AG04449 (cell line): ENCODE measurements at regions not wholly inside any gene's neighbourhood (a gene's known extent, or its start where the extent isn't known, plus 50 kb on each side); places are given as distances from the start of the nearest gene placed in this dataset.

ENCODE experiments used
- CTCF ChIA-PET: fragments of 350-600 bp; formaldehyde crosslinking; extraction: SDS; loops from one replicate; lab custom pipeline; 2021; ENCODE audit warnings: antibody characterized with exemption; lab: Yijun Ruan, JAX
- POLR2A ChIA-PET: fragments of 400-600, 350-600 bp; formaldehyde crosslinking; extraction: SDS; loops from one replicate; lab custom pipeline; 2020; ENCODE audit warnings: antibody characterized with exemption, inconsistent platforms; lab: Yijun Ruan, JAX
- DNase-seq: peaks from one replicate; pipeline ENCODE4 v3.0.0-alpha.2; 2010; ENCODE audit warnings: low read depth, low spot score
- H3K4me3 ChIP-seq: 2 replicates; pipeline ENCODE4 v1.5.1; 2011; ENCODE audit warnings: low read depth, mild to moderate bottlenecking, control low read depth, low read length
- CTCF ChIP-seq: IDR thresholded peaks from one replicate; pipeline ENCODE4 v1.5.1; 2011; ENCODE audit warnings: mild to moderate bottlenecking, moderate library complexity, low read length, control low read depth, inconsistent platforms; ENCODE audit not compliant: insufficient read depth; ENCODE audit errors: missing control alignments

- ChIA-PET CTCF (no interaction called here), POLR2A (no interaction called here)
- no peak for DNase-seq
- H3K4me3 ChIP-seq, result no peak overlapping the region
- TF ChIP-seq CTCF, result no peak
These were observed 208.6 kb upstream of the TECRL start for GRCh38 chr4:64617800-64618199.

GRCh38 chr4:64614276-64614675, 205.0 kb upstream of the TECRL start:
- CTCF ChIA-PET, result no interaction called here
- POLR2A ChIA-PET, result no interaction called here
- no peak overlapping the region for H3K4me3 ChIP-seq
- DNase-seq, result no peak
- TF ChIP-seq CTCF, result no peak

- CTCF ChIA-PET, result no interaction called here
- POLR2A ChIA-PET, result no interaction called here
- no peak for DNase-seq
- no peak overlapping the region for H3K4me3 ChIP-seq
- TF ChIP-seq CTCF, result no peak
These were observed 203.8 kb upstream of the TECRL start for GRCh38 chr4:64613046-64613445.

GRCh38 chr4:64598066-64598465, 188.8 kb upstream of the TECRL start:
- no peak for DNase-seq
- TF ChIP-seq CTCF, result no peak
- ChIA-PET POLR2A (no interaction called here), CTCF (no interaction called here)
- no peak overlapping the region for H3K4me3 ChIP-seq

GRCh38 chr4:64594723-64595122, 185.5 kb upstream of the TECRL start:
- POLR2A ChIA-PET, result no interaction called here
- no peak for DNase-seq
- no peak overlapping the region for H3K4me3 ChIP-seq
- CTCF ChIA-PET, result no interaction called here
- no peak for TF ChIP-seq CTCF

GRCh38 chr4:64588507-64588906, 179.3 kb upstream of the TECRL start:
- ChIA-PET CTCF (no interaction called here), POLR2A (no interaction called here)
- no peak overlapping the region for H3K4me3 ChIP-seq
- no peak for TF ChIP-seq CTCF
- no peak for DNase-seq
